ENCODE measurements at regions not wholly inside any gene's neighbourhood (a gene's known extent, or its start where the extent isn't known, plus 50 kb on each side); places are given as distances from the start of the nearest gene placed in this dataset.
A peak's percentile ranks its signal among the peaks of the same experiment; 100 is the strongest.
"Not testable (repeated sequence)": the region's sequence is repeated elsewhere in the genome, so short reads cannot be mapped to it uniquely, and the experiment has no call there.

GRCh38 chr21:8987896-8988295 is 1533.5 kb upstream of the TPTE start:
- no CpG with 5 or more reads among the region's 58 CpGs for WGBS (ENCODE audit: insufficient coverage, low coverage, missing lambda C conversion rate)

More at GRCh38 chr21:8987896-8988295, 1533.5 kb upstream of the TPTE start:
- ATAC-seq; H2AFZ ChIP-seq (ENCODE audit: low read depth, low read length); CTCF ChIA-PET (ENCODE audit: low intra/inter-chr PET ratio); H3K9ac ChIP-seq (ENCODE audit: insufficient read depth in 1 of 2, low read depth in 2 of 2, low read length in 2 of 2); H3K79me2 ChIP-seq (ENCODE audit: control insufficient read depth, insufficient read depth, low read length); H3K4me2 ChIP-seq (ENCODE audit: insufficient read depth, low read length); H3K9me1 ChIP-seq (ENCODE audit: control insufficient read depth, insufficient read depth, low read length); H3K27ac ChIP-seq (ENCODE audit: extremely low read depth, low read depth, low read length); BruUV-seq (replicated peaks); DNase-seq (ENCODE audit: extremely low read depth in 1 of 4, low spot score in 3 of 4); intact Hi-C loops (cut with micrococcal nuclease); POLR2A ChIA-PET; H3K4me3 ChIP-seq; H3K9me3 ChIP-seq (replicated peaks; ENCODE audit: control insufficient read depth, insufficient read depth, low read depth, low read length); H3K4me1 ChIP-seq (replicated peaks in 1 of 2; ENCODE audit: control insufficient read depth in 2 of 2, insufficient read depth in 2 of 2, low read length in 2 of 2); H4K20me1 ChIP-seq (replicated peaks; ENCODE audit: control insufficient read depth, insufficient read depth, low read length); H3K27me3 ChIP-seq (ENCODE audit: control insufficient read depth in 2 of 2, insufficient read depth in 2 of 2, low read length in 2 of 2); in situ Hi-C loops (cut with MboI); H3K36me3 ChIP-seq (ENCODE audit: control insufficient read depth, insufficient read depth, low read length): not testable (repeated sequence)
- TF ChIP-seq ETS2 (tag; IDR thresholded peaks at IDR 0.05; ENCODE audit: borderline replicate concordance, poor library complexity, severe bottlenecking): peak; percentile 49
- peak; percentile 5 for TF ChIP-seq MEIS2 (IDR thresholded peaks at IDR 0.05; ENCODE audit: partially characterized antibody)
- peak in 1 of 2 experiments; percentile 35; a peak in 1 of 4 replicates for TF ChIP-seq NONO (IDR thresholded peaks at IDR 0.05; ENCODE audit: low read depth in 2 of 2, low read length in 1 of 2)
- TF ChIP-seq CREB3L1 (IDR thresholded peaks at IDR 0.05; ENCODE audit: borderline replicate concordance, low read depth): peak; percentile 83; the same call in 1 of the 2 replicates
- TF ChIP-seq POLR2H (tag; IDR thresholded peaks at IDR 0.05; ENCODE audit: low read depth): 0 out of 2 replicates have a peak, but pooled peaks have one; percentile 23
- TF ChIP-seq SMAD4 (CRISPR knock-in tag; conservative IDR thresholded peaks at IDR 0.05): peak; percentile 66; the same call in 1 of the 2 replicates
- TF ChIP-seq SIN3B (IDR thresholded peaks at IDR 0.05; ENCODE audit: low read depth): peak; percentile 46; the same call in 1 of the 2 replicates
- TF ChIP-seq CXXC5 (CRISPR knock-in tag; IDR thresholded peaks at IDR 0.05): peak; percentile 89
- peak; percentile 67 for TF ChIP-seq SOX6 (IDR thresholded peaks at IDR 0.05)
- peak; percentile 78; the same call in 1 of the 2 replicates for TF ChIP-seq ZNF24 (IDR thresholded peaks at IDR 0.05)
- TF ChIP-seq DMBX1 (CRISPR knock-in tag; IDR thresholded peaks at IDR 0.05; ENCODE audit: borderline replicate concordance): peak; percentile 84; the same call in 1 of the 2 replicates
- peak; percentile 85 for FAIRE-seq
